ENCODE measurements at regions not wholly inside any gene's neighbourhood (a gene's known extent, or its start where the extent isn't known, plus 50 kb on each side); places are given as distances from the start of the nearest gene placed in this dataset.
"Not testable (repeated sequence)": the region's sequence is repeated elsewhere in the genome, so short reads cannot be mapped to it uniquely, and the experiment has no call there.

- DNase-seq (ENCODE audit: low read depth), result no peak
Measured at GRCh38 chr6:10343320-10343719, 71.6 kb downstream of the TFAP2A start.

- no peak for DNase-seq (ENCODE audit: low read depth)
Measured at GRCh38 chr6:10341605-10342004, 73.3 kb downstream of the TFAP2A start.

- DNase-seq (ENCODE audit: low read depth), result peak; percentile 60
Measured at GRCh38 chr6:10338151-10338550, 76.7 kb downstream of the TFAP2A start.

GRCh38 chr6:10337376-10337775, 77.5 kb downstream of the TFAP2A start:
- not testable (repeated sequence) for DNase-seq (ENCODE audit: low read depth)

- peak; percentile 60 for DNase-seq (ENCODE audit: low read depth)
Measured at GRCh38 chr6:10332111-10332510, 82.8 kb downstream of the TFAP2A start.

GRCh38 chr6:10331334-10331968, 83.4 kb downstream of the TFAP2A start:
- no peak for DNase-seq (ENCODE audit: low read depth)

- no peak for DNase-seq (ENCODE audit: low read depth)
Measured at GRCh38 chr6:10330515-10330914, 84.4 kb downstream of the TFAP2A start.

GRCh38 chr6:10323018-10323417, 91.9 kb downstream of the TFAP2A start:
- DNase-seq (ENCODE audit: low read depth), result peak; percentile 40

GRCh38 chr6:10320291-10320690, 94.6 kb downstream of the TFAP2A start:
- no peak for DNase-seq (ENCODE audit: low read depth)

- peak; percentile 95 for DNase-seq (ENCODE audit: low read depth)
Measured at GRCh38 chr6:10316373-10316721, 98.5 kb downstream of the TFAP2A start.

GRCh38 chr6:10315658-10316372, 99.1 kb downstream of the TFAP2A start:
- no peak for DNase-seq (ENCODE audit: low read depth)

GRCh38 chr6:10315034-10315433, 99.8 kb downstream of the TFAP2A start:
- no peak for DNase-seq (ENCODE audit: low read depth)

- no peak for DNase-seq (ENCODE audit: low read depth)
Measured at GRCh38 chr6:10314163-10314955, 100.5 kb downstream of the TFAP2A start.

- DNase-seq (ENCODE audit: low read depth), result no peak
Measured at GRCh38 chr6:10313799-10314162, 101.1 kb downstream of the TFAP2A start.

- peak; percentile 61 for DNase-seq (ENCODE audit: low read depth)
Measured at GRCh38 chr6:10312445-10312844, 102.4 kb downstream of the TFAP2A start.

- DNase-seq (ENCODE audit: low read depth), result not testable (repeated sequence)
Measured at GRCh38 chr6:10311546-10312405, 103.1 kb downstream of the TFAP2A start.

GRCh38 chr6:10310826-10311225, 104.0 kb downstream of the TFAP2A start:
- peak; percentile 51 for DNase-seq (ENCODE audit: low read depth)

- DNase-seq (ENCODE audit: low read depth), result no peak
Measured at GRCh38 chr6:10310330-10310653, 104.6 kb downstream of the TFAP2A start.

GRCh38 chr6:10309457-10310329, 105.2 kb downstream of the TFAP2A start:
- DNase-seq (ENCODE audit: low read depth), result no peak

- DNase-seq (ENCODE audit: low read depth), result no peak
Measured at GRCh38 chr6:10307476-10307875, 107.4 kb downstream of the TFAP2A start.

GRCh38 chr6:10307028-10307427, 107.8 kb downstream of the TFAP2A start:
- DNase-seq (ENCODE audit: low read depth), result no peak

Measured in Daoy (cell line).